K562 (cell line): ENCODE measurements at regions not wholly inside any gene's neighbourhood (a gene's known extent, or its start where the extent isn't known, plus 50 kb on each side); places are given as distances from the start of the nearest gene placed in this dataset.

Source experiments
- ATAC-seq: fragments of 200-7000 bp; cut with Tn5 transposase; 3 replicates; pipeline ENCODE4 v1.9.1; 2020; ENCODE audit warnings: moderate library complexity
- BruUV-seq: library from RNA; stranded (reverse); fragments of 400-500 nt; replicated peaks from 2 replicates; lab custom pipeline; 2021; lab: Mats Ljungman, UMichigan
- CTCF ChIA-PET: fragments of 300-600 bp; formaldehyde crosslinking; extraction: SDS; loops from one replicate; lab custom pipeline; 2021; ENCODE audit warnings: low intra/inter-chr PET ratio; lab: Yijun Ruan, JAX
- POLR2A ChIA-PET: fragments of 300-600, 350-650 bp; sonication (Branson Sonifier 250); formaldehyde crosslinking; extraction: SDS; loops from one replicate; lab custom pipeline; 2021; ENCODE audit warnings: antibody characterized with exemption, inconsistent platforms; lab: Yijun Ruan, JAX
- DNase-seq, 4 experiments: peaks; one replicate each; pipeline versions ENCODE4 v3.0.0 to v3.0.0-alpha.2; 2011 to 2018; ENCODE audit warnings: low spot score in 3 of 4, mixed read lengths in 3 of 4; ENCODE audit errors: extremely low read depth in 1 of 4
- FAIRE-seq: peaks from 2 replicates; lab custom pipeline; 2011; peaks lifted over from hg19 to GRCh38; lab: Jason Lieb, UNC
- H2AFZ ChIP-seq: 2 replicates; pipeline ENCODE4 v1.6.0; 2011; ENCODE audit warnings: low read depth, low read length, control low read depth, inconsistent platforms
- H3K27ac ChIP-seq: fragments of 200-600 bp; 3 replicates; pipeline ENCODE4 v1.8.0; 2011; ENCODE audit warnings: low read depth, mild to moderate bottlenecking, control low read depth, inconsistent platforms, low read length, moderate library complexity, mixed read lengths; ENCODE audit errors: extremely low read depth
- H3K27me3 ChIP-seq, 2 experiments: fragments of 300-600 bp in 1 of 2; 2 replicates in 1 of 2; 3 replicates in 1 of 2; pipeline versions ENCODE4 v1.6.0 to v1.8.0; 2011; ENCODE audit warnings: inconsistent platforms in 2 of 2, low read length in 2 of 2, mild to moderate bottlenecking in 1 of 2, mixed read lengths in 1 of 2, moderate library complexity in 1 of 2; ENCODE audit not compliant: control insufficient read depth in 2 of 2, insufficient read depth in 2 of 2
- H3K36me3 ChIP-seq: fragments of 300-600 bp; 3 replicates; pipeline ENCODE4 v1.8.0; 2011; ENCODE audit warnings: mild to moderate bottlenecking, low read length, inconsistent platforms; ENCODE audit not compliant: control insufficient read depth, insufficient read depth
- H3K4me1 ChIP-seq, 2 experiments: fragments of 200-600 bp in 1 of 2; replicated peaks in 1 of 2; 2 replicates in 1 of 2; 3 replicates in 1 of 2; pipeline versions ENCODE4 v1.5.1 to v1.8.0; 2011; ENCODE audit warnings: inconsistent platforms in 2 of 2, low read length in 2 of 2, mild to moderate bottlenecking in 1 of 2, mixed read lengths in 1 of 2, moderate library complexity in 1 of 2; ENCODE audit not compliant: control insufficient read depth in 2 of 2, insufficient read depth in 2 of 2
- H3K4me2 ChIP-seq: 2 replicates; pipeline ENCODE4 v1.6.1; 2011; ENCODE audit warnings: low read length, control low read depth, inconsistent platforms, mixed read lengths; ENCODE audit not compliant: insufficient read depth
- H3K4me3 ChIP-seq: fragments of 200-600 bp; sonication (generic), shearing (Covaris generic); 2 replicates; pipeline ENCODE4 v1.5.1; 2016; ENCODE audit warnings: control low read depth, inconsistent platforms
- H3K79me2 ChIP-seq: fragments of 200-600 bp; 3 replicates; pipeline ENCODE4 v1.8.0; 2011; ENCODE audit warnings: low read length, inconsistent platforms; ENCODE audit not compliant: control insufficient read depth, insufficient read depth
- H3K9ac ChIP-seq, 2 experiments: 2 replicates each; pipeline versions ENCODE4 v1.6.0 to v1.6.1; 2011; ENCODE audit warnings: low read depth in 2 of 2, low read length in 2 of 2, control low read depth in 1 of 2, inconsistent platforms in 1 of 2, mild to moderate bottlenecking in 1 of 2, mixed read lengths in 1 of 2; ENCODE audit not compliant: insufficient read depth in 1 of 2
- H3K9me1 ChIP-seq: one replicate; pipeline ENCODE4 v1.6.0; 2011; ENCODE audit warnings: inconsistent platforms, mild to moderate bottlenecking, low read length, moderate library complexity; ENCODE audit not compliant: control insufficient read depth, insufficient read depth
- H3K9me3 ChIP-seq: replicated peaks from 2 replicates; pipeline ENCODE4 v1.5.1; 2011; ENCODE audit warnings: low read depth, low read length, inconsistent platforms; ENCODE audit not compliant: control insufficient read depth, insufficient read depth
- H4K20me1 ChIP-seq: replicated peaks from 2 replicates; pipeline ENCODE4 v1.6.1; 2011; ENCODE audit warnings: low read length, inconsistent platforms, mixed read lengths; ENCODE audit not compliant: control insufficient read depth, insufficient read depth
- LCOR ChIP-seq: sonication (generic); formaldehyde crosslinking; IDR thresholded peaks from 2 replicates; pipeline ENCODE4 v1.8.0; 2022; ENCODE audit warnings: mild to moderate bottlenecking, missing genetic modification reagents
- TAF9B ChIP-seq: fragments of 450-650 bp; IDR thresholded peaks from 2 replicates; pipeline ENCODE4 v1.6.1; 2018; ENCODE audit warnings: mild to moderate bottlenecking; ENCODE audit not compliant: partially characterized antibody
- ZNF140 ChIP-seq: fragments of 250-450 bp; sonication (Bioruptor Pico); IDR thresholded peaks from 2 replicates; pipeline ENCODE4 v1.8.0; 2021; ENCODE audit warnings: moderate library complexity, mild to moderate bottlenecking, inconsistent platforms
- ZNF583 ChIP-seq: fragments of 250-450 bp; sonication (Bioruptor Pico); IDR thresholded peaks from 2 replicates; pipeline ENCODE4 v1.4.0; 2020
- WGBS: fragments of 100-300 bp; shearing (Covaris generic); methylation state at CpG from one replicate; pipeline ENCODE4 v1.1.6; 2016; ENCODE audit warnings: low coverage, mixed read lengths; ENCODE audit not compliant: insufficient coverage; ENCODE audit errors: missing lambda C conversion rate; 5-methylcytosine and 5-hydroxymethylcytosine counted together
- in situ Hi-C: fragments of 300-500 bp; cut with MboI; formaldehyde crosslinking; loops from 4 replicates; pipeline ENCODE4 v1.15.0; 2018; ENCODE audit warnings: inconsistent platforms, mixed read lengths
- intact Hi-C: fragments of 100-400 bp; cut with micrococcal nuclease; formaldehyde crosslinking; loops from 2 replicates; pipeline ENCODE4 v1.14.2; 2022
- TF ChIP-seq, protein P1 (sequence below): fragments of 250-450 bp; sonication (Bioruptor Pico); IDR thresholded peaks from 2 replicates; pipeline ENCODE4 v1.8.0; 2022; ENCODE audit warnings: moderate library complexity, mild to moderate bottlenecking, inconsistent platforms
- TF ChIP-seq, protein P2 (sequence below): fragments of 250-450 bp; sonication (Bioruptor Pico); IDR thresholded peaks from 2 replicates; pipeline ENCODE4 v1.5.1; 2021; ENCODE audit warnings: mild to moderate bottlenecking

DNA sequence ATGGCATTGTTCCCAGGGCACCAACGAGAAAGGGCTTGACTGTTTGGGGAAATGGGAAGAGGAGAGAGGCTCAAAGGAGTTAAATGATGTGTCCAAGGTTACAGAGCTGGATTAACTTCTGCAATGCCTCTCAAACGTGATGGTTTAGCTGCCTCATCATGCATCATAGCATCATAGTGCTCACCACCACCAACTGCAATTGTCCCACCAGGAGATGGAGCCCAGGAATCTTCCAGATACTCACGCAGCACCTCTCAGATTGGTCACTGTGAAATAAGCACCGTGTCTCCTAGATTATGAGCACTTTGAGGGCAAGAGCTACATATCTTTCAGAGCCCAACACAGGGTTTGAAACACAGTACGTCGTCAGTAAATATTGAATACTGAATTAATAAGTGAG, 69.2 kb downstream of the PRSS23 start:
- 10% methylated on average over 6 of the region's 6 CpGs for WGBS
- H3K27me3 ChIP-seq = no peaks in the 10 kb centered on the region; a peak in 1 of 5 replicates
- in situ Hi-C loops (loop anchor here (5.0 to 10.0 kb wide), 3 partner anchors 53 to 555 kb away; no protein-coding TSS in a partner anchor), intact Hi-C loops (no loop called here)
- ChIA-PET POLR2A (no interaction called here), CTCF (interaction anchor here (1.1 to 2.2 kb wide), 6 partner anchors 11 to 594 kb away, joined by 3 to 20 read pairs (median 10); no protein-coding TSS in a partner anchor)
- H3K79me2 ChIP-seq = no peaks in the 10 kb centered on the region
- FAIRE-seq (peak; percentile 67), ATAC-seq (peak; percentile 30; the same call in 1 of the 3 replicates), DNase-seq (no peak)
- no peak overlapping the region for H3K4me2 ChIP-seq
- H3K9ac ChIP-seq = no peak overlapping the region
- no peaks in the 10 kb centered on the region for H3K36me3 ChIP-seq
- no peak overlapping the region for H2AFZ ChIP-seq
- H3K4me3 ChIP-seq = no peak overlapping the region
- no peak overlapping the region for H3K27ac ChIP-seq
- no TSS peak for BruUV-seq
- TF ChIP-seq, protein P1, sequence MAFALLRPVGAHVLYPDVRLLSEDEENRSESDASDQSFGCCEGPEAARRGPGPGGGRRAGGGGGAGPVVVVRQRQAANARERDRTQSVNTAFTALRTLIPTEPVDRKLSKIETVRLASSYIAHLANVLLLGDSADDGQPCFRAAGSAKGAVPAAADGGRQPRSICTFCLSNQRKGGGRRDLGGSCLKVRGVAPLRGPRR (CRISPR knock-in tag) = no peak
- TF ChIP-seq ZNF140 (CRISPR knock-in tag) (no peak), TAF9B (no peak), LCOR (no peak), ZNF583 (no peak)
- TF ChIP-seq, protein P2, sequence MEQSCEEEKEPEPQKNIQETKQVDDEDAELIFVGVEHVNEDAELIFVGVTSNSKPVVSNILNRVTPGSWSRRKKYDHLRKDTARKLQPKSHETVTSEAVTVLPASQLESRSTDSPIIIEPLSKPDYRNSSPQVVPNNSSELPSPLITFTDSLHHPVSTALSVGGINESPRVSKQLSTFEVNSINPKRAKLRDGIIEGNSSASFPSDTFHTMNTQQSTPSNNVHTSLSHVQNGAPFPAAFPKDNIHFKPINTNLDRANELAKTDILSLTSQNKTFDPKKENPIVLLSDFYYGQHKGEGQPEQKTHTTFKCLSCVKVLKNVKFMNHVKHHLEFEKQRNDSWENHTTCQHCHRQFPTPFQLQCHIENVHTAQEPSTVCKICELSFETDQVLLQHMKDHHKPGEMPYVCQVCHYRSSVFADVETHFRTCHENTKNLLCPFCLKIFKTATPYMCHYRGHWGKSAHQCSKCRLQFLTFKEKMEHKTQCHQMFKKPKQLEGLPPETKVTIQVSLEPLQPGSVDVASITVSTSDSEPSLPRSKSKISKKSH (CRISPR knock-in tag) = no peak
- no peaks in the 10 kb centered on the region for H4K20me1 ChIP-seq
- no peaks in the 10 kb centered on the region for H3K9me3 ChIP-seq
- no peaks in the 10 kb centered on the region for H3K9me1 ChIP-seq
- peaks cover 0 to under 1% of the 10 kb centered on the region in 2 experiments; a peak in 3 of 5 replicates for H3K4me1 ChIP-seq
